ENCODE measurements at regions not wholly inside any gene's neighbourhood (a gene's known extent, or its start where the extent isn't known, plus 50 kb on each side); places are given as distances from the start of the nearest gene placed in this dataset.

DNA sequence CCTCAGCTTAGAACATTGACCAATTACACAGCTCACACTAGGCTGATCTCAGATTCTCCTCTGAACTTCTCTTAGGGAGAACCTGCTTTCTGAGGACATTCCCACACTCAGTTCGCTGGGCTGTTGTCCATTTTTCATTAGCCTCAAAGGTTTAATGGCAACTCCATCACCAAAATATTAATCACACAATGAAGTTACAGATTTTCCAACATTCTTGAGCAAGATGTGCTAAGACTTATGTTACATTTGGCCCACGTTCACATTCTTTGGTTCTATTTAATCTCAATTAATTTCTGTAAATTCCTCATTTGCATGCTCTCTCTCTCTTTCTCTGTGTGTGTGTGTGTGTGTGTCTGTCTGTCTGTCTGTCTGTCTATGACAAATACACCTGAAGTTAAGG is 82.3 kb upstream of the EDNRA start:
- no peak overlapping the region for H2BK20ac ChIP-seq (ENCODE audit: low read depth, low read length, poor library complexity, severe bottlenecking)
- no peaks in the 10 kb centered on the region for H3K4me1 ChIP-seq (ENCODE audit: insufficient read depth, low read length)
- Mint-ChIP-seq H3K36me3 (ENCODE audit: insufficient read depth in 1 of 3, low read depth in 3 of 3) (no peaks in the 10 kb centered on the region), H3K9me3 (peaks cover 8% of the 10 kb centered on the region in 2 experiments; a peak in 1 of 5 replicates), H3K27ac (no peak overlapping the region), H3K27me3 (ENCODE audit: low read depth) (no peaks in the 10 kb centered on the region), H3K4me3 (no peak overlapping the region), H3K4me1 (no peaks in the 10 kb centered on the region)
- no peaks in the 10 kb centered on the region for H3K9me3 ChIP-seq (ENCODE audit: control insufficient read depth, low read depth, low read length)
- no peak overlapping the region for H2AK5ac ChIP-seq (ENCODE audit: insufficient read length, low read length)
- H4K91ac ChIP-seq (ENCODE audit: insufficient read length, low read depth, low read length), result no peak overlapping the region
- TF ChIP-seq, protein P1, sequence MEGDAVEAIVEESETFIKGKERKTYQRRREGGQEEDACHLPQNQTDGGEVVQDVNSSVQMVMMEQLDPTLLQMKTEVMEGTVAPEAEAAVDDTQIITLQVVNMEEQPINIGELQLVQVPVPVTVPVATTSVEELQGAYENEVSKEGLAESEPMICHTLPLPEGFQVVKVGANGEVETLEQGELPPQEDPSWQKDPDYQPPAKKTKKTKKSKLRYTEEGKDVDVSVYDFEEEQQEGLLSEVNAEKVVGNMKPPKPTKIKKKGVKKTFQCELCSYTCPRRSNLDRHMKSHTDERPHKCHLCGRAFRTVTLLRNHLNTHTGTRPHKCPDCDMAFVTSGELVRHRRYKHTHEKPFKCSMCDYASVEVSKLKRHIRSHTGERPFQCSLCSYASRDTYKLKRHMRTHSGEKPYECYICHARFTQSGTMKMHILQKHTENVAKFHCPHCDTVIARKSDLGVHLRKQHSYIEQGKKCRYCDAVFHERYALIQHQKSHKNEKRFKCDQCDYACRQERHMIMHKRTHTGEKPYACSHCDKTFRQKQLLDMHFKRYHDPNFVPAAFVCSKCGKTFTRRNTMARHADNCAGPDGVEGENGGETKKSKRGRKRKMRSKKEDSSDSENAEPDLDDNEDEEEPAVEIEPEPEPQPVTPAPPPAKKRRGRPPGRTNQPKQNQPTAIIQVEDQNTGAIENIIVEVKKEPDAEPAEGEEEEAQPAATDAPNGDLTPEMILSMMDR (conservative IDR thresholded peaks at IDR 0.05), result no peak
- no peak overlapping the region for H2BK5ac ChIP-seq (ENCODE audit: insufficient read length, low read length)
- H3K4ac ChIP-seq (ENCODE audit: low read depth, low read length), result no peak overlapping the region
- H3K56ac ChIP-seq (ENCODE audit: insufficient read length, low read depth, low read length), result no peak overlapping the region
- H2AFZ ChIP-seq (ENCODE audit: low read length), result no peak overlapping the region
- H3K27me3 ChIP-seq (ENCODE audit: insufficient read depth, low read length), result no peaks in the 10 kb centered on the region
- no peak overlapping the region for H3K23ac ChIP-seq (ENCODE audit: insufficient read length, low read depth, low read length)
- no CpG with 5 or more reads among the region's 2 CpGs for WGBS (ENCODE audit: extremely low coverage, insufficient read length, low lambda C conversion rate)
- no peak overlapping the region for H4K5ac ChIP-seq (ENCODE audit: insufficient read length, low read depth, low read length)
- no peak overlapping the region for H2BK12ac ChIP-seq (ENCODE audit: insufficient read length, low read depth, low read length)
- no peak overlapping the region for H2BK120ac ChIP-seq (ENCODE audit: low read depth, low read length, poor library complexity, severe bottlenecking)
- no peaks in the 10 kb centered on the region for H3K23me2 ChIP-seq (ENCODE audit: insufficient read length, low read depth, low read length, poor library complexity, severe bottlenecking)
- no peak overlapping the region for H4K8ac ChIP-seq (replicated peaks; ENCODE audit: insufficient read length, low read depth, low read length)
- H3T11ph ChIP-seq (ENCODE audit: low read length), result no peak overlapping the region
- no peaks in the 10 kb centered on the region for H4K20me1 ChIP-seq (ENCODE audit: control insufficient read depth, insufficient read depth, insufficient read length)
- no peaks in the 10 kb centered on the region for H3K79me1 ChIP-seq (ENCODE audit: insufficient read depth, low read depth, low read length, poor library complexity, severe bottlenecking)
- H2BK15ac ChIP-seq (ENCODE audit: low read depth, low read length), result no peak overlapping the region
- no peak overlapping the region for H3K14ac ChIP-seq (ENCODE audit: insufficient read depth, low read length)
- H3K9ac ChIP-seq (ENCODE audit: extremely low read depth, insufficient read length, low read length), result no peak overlapping the region
- H3K27ac ChIP-seq (ENCODE audit: insufficient read length, low read depth, low read length), result no peak overlapping the region
- H3K18ac ChIP-seq (ENCODE audit: insufficient read length, low read depth, low read length), result no peak overlapping the region
- H3K79me2 ChIP-seq (ENCODE audit: insufficient read depth, low read length), result no peaks in the 10 kb centered on the region
- no peak for DNase-seq
- H3K4me2 ChIP-seq (ENCODE audit: insufficient read depth, insufficient read length, low read length), result no peak overlapping the region

All from H9 (cell line).